DND-41 (cell line): ENCODE measurements at regions not wholly inside any gene's neighbourhood (a gene's known extent, or its start where the extent isn't known, plus 50 kb on each side); places are given as distances from the start of the nearest gene placed in this dataset.

Experiments
- EZH2 ChIP-seq: IDR thresholded peaks from 3 replicates; pipeline ENCODE4 v1.6.1; 2012; ENCODE audit warnings: borderline replicate concordance, low read depth, mild to moderate bottlenecking, moderate library complexity, low read length, inconsistent platforms; ENCODE audit not compliant: severe bottlenecking
- TF ChIP-seq, protein P1 (sequence below): IDR thresholded peaks from 2 replicates; pipeline ENCODE4 v1.5.1; 2012; ENCODE audit warnings: borderline replicate concordance, low read length, moderate library complexity, mild to moderate bottlenecking; ENCODE audit not compliant: poor library complexity, severe bottlenecking; ENCODE audit errors: extremely low read depth

DNA sequence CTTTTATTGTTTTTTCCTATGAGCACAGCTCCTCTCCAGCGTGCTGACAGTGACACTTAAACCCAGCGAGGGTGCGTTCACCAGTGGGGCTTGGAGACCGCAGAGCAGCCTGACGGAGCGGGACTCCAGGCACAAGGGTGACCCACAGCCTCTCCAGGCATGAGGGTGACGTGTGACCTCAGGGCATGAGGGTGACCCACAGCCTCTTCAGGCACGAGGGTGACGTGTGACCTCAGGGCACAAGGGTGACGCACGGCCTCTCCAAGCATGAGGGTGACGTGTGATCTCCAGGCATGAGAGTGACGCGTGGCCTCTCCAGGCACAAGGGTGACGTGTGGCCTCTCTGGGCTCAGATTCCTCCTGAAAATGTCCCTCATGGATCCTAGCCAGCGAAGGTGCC lies 164.3 kb upstream of the TCERG1L start:
- TF ChIP-seq, protein P1, sequence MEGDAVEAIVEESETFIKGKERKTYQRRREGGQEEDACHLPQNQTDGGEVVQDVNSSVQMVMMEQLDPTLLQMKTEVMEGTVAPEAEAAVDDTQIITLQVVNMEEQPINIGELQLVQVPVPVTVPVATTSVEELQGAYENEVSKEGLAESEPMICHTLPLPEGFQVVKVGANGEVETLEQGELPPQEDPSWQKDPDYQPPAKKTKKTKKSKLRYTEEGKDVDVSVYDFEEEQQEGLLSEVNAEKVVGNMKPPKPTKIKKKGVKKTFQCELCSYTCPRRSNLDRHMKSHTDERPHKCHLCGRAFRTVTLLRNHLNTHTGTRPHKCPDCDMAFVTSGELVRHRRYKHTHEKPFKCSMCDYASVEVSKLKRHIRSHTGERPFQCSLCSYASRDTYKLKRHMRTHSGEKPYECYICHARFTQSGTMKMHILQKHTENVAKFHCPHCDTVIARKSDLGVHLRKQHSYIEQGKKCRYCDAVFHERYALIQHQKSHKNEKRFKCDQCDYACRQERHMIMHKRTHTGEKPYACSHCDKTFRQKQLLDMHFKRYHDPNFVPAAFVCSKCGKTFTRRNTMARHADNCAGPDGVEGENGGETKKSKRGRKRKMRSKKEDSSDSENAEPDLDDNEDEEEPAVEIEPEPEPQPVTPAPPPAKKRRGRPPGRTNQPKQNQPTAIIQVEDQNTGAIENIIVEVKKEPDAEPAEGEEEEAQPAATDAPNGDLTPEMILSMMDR = no peak
- TF ChIP-seq EZH2 = no peak
